22Rv1 (cell line): ENCODE measurements at regions not wholly inside any gene's neighbourhood (a gene's known extent, or its start where the extent isn't known, plus 50 kb on each side); places are given as distances from the start of the nearest gene placed in this dataset.

ENCODE experiments used
- CTCF ChIP-seq: fragments of 450-650 bp; IDR thresholded peaks from 2 replicates; pipeline ENCODE4 v1.5.1; 2017; ENCODE audit warnings: mild to moderate bottlenecking
- ZFX ChIP-seq: fragments of 450-650 bp; IDR thresholded peaks from 2 replicates; pipeline ENCODE4 v1.6.1; 2017; ENCODE audit warnings: antibody characterized with exemption, borderline replicate concordance

- no peak for TF ChIP-seq CTCF
- no peak for TF ChIP-seq ZFX
These were observed 342.5 kb downstream of the RMST start for GRCh38 chr12:97805146-97805545.
